Transverse colon (tissue), 3 donors: ENCODE measurements at regions not wholly inside any gene's neighbourhood (a gene's known extent, or its start where the extent isn't known, plus 50 kb on each side); places are given as distances from the start of the nearest gene placed in this dataset.

ENCODE experiments used
- EP300 ChIP-seq: sonication (generic); formaldehyde crosslinking; IDR thresholded peaks from one replicate; pipeline ENCODE4 v1.6.1; 2017; ENCODE audit warnings: antibody characterized with exemption, low read depth
- POLR2A ChIP-seq: fragments of 450-650 bp; IDR thresholded peaks from one replicate; pipeline ENCODE4 v1.6.1; 2016; ENCODE audit warnings: antibody characterized with exemption, mild to moderate bottlenecking, moderate library complexity
- TF ChIP-seq, protein P1 (sequence below), 5 experiments: fragments of 200-600 bp in 3 of 5; fragments of 450-650 bp in 2 of 5; sonication (generic) in 3 of 5; IDR thresholded peaks; 1 replicate in 2 of 5; 2 replicates in 3 of 5; pipeline ENCODE4 v1.5.1; 2016 to 2017; ENCODE audit warnings: antibody characterized with exemption in 5 of 5, inconsistent platforms in 3 of 5, mild to moderate bottlenecking in 2 of 5, moderate library complexity in 1 of 5

GRCh38 chr3:59463253-59463652 is 413.4 kb upstream of the CFAP20DC start:
- TF ChIP-seq, protein P1, sequence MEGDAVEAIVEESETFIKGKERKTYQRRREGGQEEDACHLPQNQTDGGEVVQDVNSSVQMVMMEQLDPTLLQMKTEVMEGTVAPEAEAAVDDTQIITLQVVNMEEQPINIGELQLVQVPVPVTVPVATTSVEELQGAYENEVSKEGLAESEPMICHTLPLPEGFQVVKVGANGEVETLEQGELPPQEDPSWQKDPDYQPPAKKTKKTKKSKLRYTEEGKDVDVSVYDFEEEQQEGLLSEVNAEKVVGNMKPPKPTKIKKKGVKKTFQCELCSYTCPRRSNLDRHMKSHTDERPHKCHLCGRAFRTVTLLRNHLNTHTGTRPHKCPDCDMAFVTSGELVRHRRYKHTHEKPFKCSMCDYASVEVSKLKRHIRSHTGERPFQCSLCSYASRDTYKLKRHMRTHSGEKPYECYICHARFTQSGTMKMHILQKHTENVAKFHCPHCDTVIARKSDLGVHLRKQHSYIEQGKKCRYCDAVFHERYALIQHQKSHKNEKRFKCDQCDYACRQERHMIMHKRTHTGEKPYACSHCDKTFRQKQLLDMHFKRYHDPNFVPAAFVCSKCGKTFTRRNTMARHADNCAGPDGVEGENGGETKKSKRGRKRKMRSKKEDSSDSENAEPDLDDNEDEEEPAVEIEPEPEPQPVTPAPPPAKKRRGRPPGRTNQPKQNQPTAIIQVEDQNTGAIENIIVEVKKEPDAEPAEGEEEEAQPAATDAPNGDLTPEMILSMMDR (IDR thresholded peaks at IDR 0.05) = no peak
- TF ChIP-seq POLR2A (no peak), EP300 (no peak)
